Esophagus squamous epithelium (tissue), 4 donors: ENCODE measurements at regions not wholly inside any gene's neighbourhood (a gene's known extent, or its start where the extent isn't known, plus 50 kb on each side); places are given as distances from the start of the nearest gene placed in this dataset.

Source experiments
- POLR2A ChIP-seq, 4 donors: fragments of 450-650 bp; IDR thresholded peaks; one replicate each; pipeline ENCODE4 v1.6.1; 2017; ENCODE audit warnings: antibody characterized with exemption in 4 of 4, mild to moderate bottlenecking in 4 of 4, moderate library complexity in 3 of 4
- TF ChIP-seq, protein P1 (sequence below), 6 experiments: fragments of 450-650 bp in 4 of 6; fragments of 200-600 bp in 2 of 6; sonication (generic) in 2 of 6; IDR thresholded peaks; one replicate each; pipeline ENCODE4 v1.5.1; 2016 to 2019; ENCODE audit warnings: antibody characterized with exemption in 6 of 6, mild to moderate bottlenecking in 4 of 6, moderate library complexity in 4 of 6

GRCh38 chr17:55996826-55997225, 156.4 kb upstream of the ANKFN1 start:
- TF ChIP-seq, protein P1, sequence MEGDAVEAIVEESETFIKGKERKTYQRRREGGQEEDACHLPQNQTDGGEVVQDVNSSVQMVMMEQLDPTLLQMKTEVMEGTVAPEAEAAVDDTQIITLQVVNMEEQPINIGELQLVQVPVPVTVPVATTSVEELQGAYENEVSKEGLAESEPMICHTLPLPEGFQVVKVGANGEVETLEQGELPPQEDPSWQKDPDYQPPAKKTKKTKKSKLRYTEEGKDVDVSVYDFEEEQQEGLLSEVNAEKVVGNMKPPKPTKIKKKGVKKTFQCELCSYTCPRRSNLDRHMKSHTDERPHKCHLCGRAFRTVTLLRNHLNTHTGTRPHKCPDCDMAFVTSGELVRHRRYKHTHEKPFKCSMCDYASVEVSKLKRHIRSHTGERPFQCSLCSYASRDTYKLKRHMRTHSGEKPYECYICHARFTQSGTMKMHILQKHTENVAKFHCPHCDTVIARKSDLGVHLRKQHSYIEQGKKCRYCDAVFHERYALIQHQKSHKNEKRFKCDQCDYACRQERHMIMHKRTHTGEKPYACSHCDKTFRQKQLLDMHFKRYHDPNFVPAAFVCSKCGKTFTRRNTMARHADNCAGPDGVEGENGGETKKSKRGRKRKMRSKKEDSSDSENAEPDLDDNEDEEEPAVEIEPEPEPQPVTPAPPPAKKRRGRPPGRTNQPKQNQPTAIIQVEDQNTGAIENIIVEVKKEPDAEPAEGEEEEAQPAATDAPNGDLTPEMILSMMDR (IDR thresholded peaks at IDR 0.05), result no peak
- TF ChIP-seq POLR2A (IDR thresholded peaks at IDR 0.05), result no peak
